Loucy (cell line): ENCODE measurements at regions not wholly inside any gene's neighbourhood (a gene's known extent, or its start where the extent isn't known, plus 50 kb on each side); places are given as distances from the start of the nearest gene placed in this dataset.

Experiments used
- H2AFZ ChIP-seq: fragments of 200-600 bp; sonication (generic); 2 replicates; pipeline ENCODE4 v1.6.0; 2016; ENCODE audit warnings: antibody characterized with exemption, mild to moderate bottlenecking, low read length, moderate library complexity
- H3F3A ChIP-seq: fragments of 200-600 bp; 2 replicates; pipeline ENCODE4 v1.6.0; 2016; ENCODE audit warnings: antibody characterized with exemption, low read depth, mild to moderate bottlenecking
- H3K27me3 ChIP-seq: fragments of 200-600 bp; sonication (generic); 2 replicates; pipeline ENCODE4 v1.6.1; 2014; ENCODE audit warnings: low read length, mild to moderate bottlenecking; ENCODE audit not compliant: insufficient read depth, poor library complexity, severe bottlenecking
- H3K36me3 ChIP-seq: fragments of 200-600 bp; sonication (generic); 2 replicates; pipeline ENCODE4 v1.6.1; 2016; ENCODE audit warnings: low read length; ENCODE audit not compliant: insufficient read depth
- H3K4me1 ChIP-seq: fragments of 200-600 bp; sonication (generic); 2 replicates; pipeline ENCODE4 v1.5.1; 2014; ENCODE audit warnings: low read length, mild to moderate bottlenecking; ENCODE audit not compliant: insufficient read depth, poor library complexity, severe bottlenecking
- H3K4me2 ChIP-seq: fragments of 200-600 bp; sonication (generic); 2 replicates; pipeline ENCODE4 v1.6.0; 2014; ENCODE audit warnings: antibody characterized with exemption, low read length, low read depth, mild to moderate bottlenecking; ENCODE audit not compliant: poor library complexity, severe bottlenecking
- H3K4me3 ChIP-seq: fragments of 200-600 bp; sonication (generic); 2 replicates; pipeline ENCODE4 v1.5.1; 2014; ENCODE audit warnings: low read length, mild to moderate bottlenecking, mixed read lengths; ENCODE audit not compliant: poor library complexity, severe bottlenecking
- H3K79me2 ChIP-seq: fragments of 200-600 bp; sonication (generic); 2 replicates; pipeline ENCODE4 v1.6.1; 2014; ENCODE audit warnings: low read length; ENCODE audit not compliant: insufficient read depth
- H3K9ac ChIP-seq: fragments of 200-600 bp; sonication (generic); 2 replicates; pipeline ENCODE4 v1.6.0; 2014; ENCODE audit warnings: mild to moderate bottlenecking, low read depth, low read length, moderate library complexity; ENCODE audit not compliant: poor library complexity, severe bottlenecking
- H3K9me2 ChIP-seq: fragments of 200-600 bp; sonication (generic); replicated peaks from 2 replicates; pipeline ENCODE4 v1.6.1; 2016; ENCODE audit warnings: low read depth, low read length, mixed read lengths
- H3K9me3 ChIP-seq: fragments of 200-600 bp; sonication (generic); 2 replicates; pipeline ENCODE4 v1.6.1; 2014; ENCODE audit warnings: mild to moderate bottlenecking, antibody characterized with exemption, low read length, low read depth; ENCODE audit not compliant: insufficient read depth
- H4K20me1 ChIP-seq: fragments of 200-600 bp; sonication (generic); 2 replicates; pipeline ENCODE4 v1.6.0; 2014; ENCODE audit warnings: antibody characterized with exemption, low read length, mild to moderate bottlenecking; ENCODE audit not compliant: insufficient read depth, poor library complexity, severe bottlenecking
- CTCF ChIP-seq: fragments of 200-600 bp; sonication (generic); conservative IDR thresholded peaks from 2 replicates; pipeline ENCODE4 v1.5.1; 2014; ENCODE audit warnings: mild to moderate bottlenecking, antibody characterized with exemption, low read length
- EZH2phosphoT487 ChIP-seq: fragments of 200-600 bp; IDR thresholded peaks from 2 replicates; pipeline ENCODE4 v1.6.1; 2018; ENCODE audit warnings: antibody characterized with exemption, mild to moderate bottlenecking, moderate library complexity, borderline replicate concordance

- no peaks in the 10 kb centered on the region for H3K27me3 ChIP-seq
- no peak overlapping the region for H3K4me2 ChIP-seq
- H3K79me2 ChIP-seq = no peaks in the 10 kb centered on the region
- TF ChIP-seq EZH2phosphoT487 (no peak), CTCF (no peak)
- H3F3A ChIP-seq = no peaks in the 10 kb centered on the region
- no peak overlapping the region for H3K4me3 ChIP-seq
- no peak overlapping the region for H2AFZ ChIP-seq
- H3K4me1 ChIP-seq = no peaks in the 10 kb centered on the region
- H3K9me2 ChIP-seq = no peaks in the 10 kb centered on the region
- H3K9ac ChIP-seq = no peak overlapping the region
- no peaks in the 10 kb centered on the region for H4K20me1 ChIP-seq
- H3K9me3 ChIP-seq = no peaks in the 10 kb centered on the region
- no peaks in the 10 kb centered on the region for H3K36me3 ChIP-seq
Measured at GRCh38 chr4:45078201-45078600, 351.8 kb upstream of the GNPDA2 start.

GRCh38 chr4:45072981-45073380, 346.6 kb upstream of the GNPDA2 start:
- no peaks in the 10 kb centered on the region for H3K9me2 ChIP-seq
- H3K9ac ChIP-seq = no peak overlapping the region
- TF ChIP-seq EZH2phosphoT487 (no peak), CTCF (no peak)
- no peak overlapping the region for H3K4me3 ChIP-seq
- H3K36me3 ChIP-seq = no peaks in the 10 kb centered on the region
- no peaks in the 10 kb centered on the region for H3K79me2 ChIP-seq
- H2AFZ ChIP-seq = no peak overlapping the region
- no peaks in the 10 kb centered on the region for H3F3A ChIP-seq
- H4K20me1 ChIP-seq = no peaks in the 10 kb centered on the region
- no peaks in the 10 kb centered on the region for H3K9me3 ChIP-seq
- H3K4me2 ChIP-seq = no peak overlapping the region
- no peaks in the 10 kb centered on the region for H3K27me3 ChIP-seq
- H3K4me1 ChIP-seq = no peaks in the 10 kb centered on the region

- H3F3A ChIP-seq = no peaks in the 10 kb centered on the region
- no peak overlapping the region for H3K4me3 ChIP-seq
- no peak overlapping the region for H3K9ac ChIP-seq
- TF ChIP-seq CTCF = no peak
- no peak for TF ChIP-seq EZH2phosphoT487
- H3K79me2 ChIP-seq = no peaks in the 10 kb centered on the region
- H2AFZ ChIP-seq = no peak overlapping the region
- no peaks in the 10 kb centered on the region for H3K27me3 ChIP-seq
- no peaks in the 10 kb centered on the region for H3K9me3 ChIP-seq
- no peaks in the 10 kb centered on the region for H3K4me1 ChIP-seq
- H3K36me3 ChIP-seq = no peaks in the 10 kb centered on the region
- H3K9me2 ChIP-seq = no peaks in the 10 kb centered on the region
- no peak overlapping the region for H3K4me2 ChIP-seq
- no peaks in the 10 kb centered on the region for H4K20me1 ChIP-seq
Measured at GRCh38 chr4:45064741-45065140, 338.4 kb upstream of the GNPDA2 start.
